ENCODE measurements at regions not wholly inside any gene's neighbourhood (a gene's known extent, or its start where the extent isn't known, plus 50 kb on each side); places are given as distances from the start of the nearest gene placed in this dataset.

- TF ChIP-seq GATA2 (IDR thresholded peaks at IDR 0.05; ENCODE audit: low read depth, low read length) (no peak), GATA3 (IDR thresholded peaks at IDR 0.05; ENCODE audit: low read depth, low read length) (no peak)
These were observed 60.5 kb upstream of the MEDAG start for GRCh38 chr13:30845297-30846214.
